ENCODE measurements at regions not wholly inside any gene's neighbourhood (a gene's known extent, or its start where the extent isn't known, plus 50 kb on each side); places are given as distances from the start of the nearest gene placed in this dataset.
"Not testable (repeated sequence)": the region's sequence is repeated elsewhere in the genome, so short reads cannot be mapped to it uniquely, and the experiment has no call there.

GRCh38 chr10:131532291-131532690, 220.8 kb upstream of the TCERG1L start:
- DNase-seq (ENCODE audit: low spot score) = no peak

DNA sequence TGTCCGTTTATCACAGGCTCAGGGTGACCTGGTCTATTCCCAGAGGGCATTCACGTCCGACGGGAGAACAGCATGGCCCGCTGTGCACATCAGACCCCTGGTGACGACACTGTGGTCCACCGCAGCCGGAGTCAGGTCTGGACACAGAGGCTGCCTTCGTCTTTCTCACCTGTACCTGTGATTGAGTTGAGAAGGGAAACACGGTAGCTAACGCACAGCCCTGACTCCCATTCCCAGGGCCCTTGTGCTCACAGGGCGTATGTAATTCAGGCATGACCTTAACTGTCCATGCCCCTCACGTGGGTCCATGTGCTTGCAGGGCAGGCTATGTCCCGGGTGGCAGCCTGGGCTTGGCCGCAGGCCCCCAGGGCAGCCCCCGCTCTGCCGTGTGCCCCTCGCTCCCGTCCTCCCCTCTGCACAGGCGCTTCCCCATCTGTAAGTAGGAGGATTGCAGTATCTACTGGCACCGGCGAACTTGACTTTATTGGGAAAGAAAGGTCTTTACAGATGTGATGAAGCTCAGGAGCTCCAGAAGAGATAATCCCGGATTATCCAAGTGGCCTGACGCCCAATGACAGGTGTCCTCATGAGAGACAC, 221.3 kb upstream of the TCERG1L start:
- DNase-seq (ENCODE audit: low spot score) = no peak

- no peak for DNase-seq (ENCODE audit: low spot score)
Observed at GRCh38 chr10:131533846-131534526, 222.5 kb upstream of the TCERG1L start.

DNA sequence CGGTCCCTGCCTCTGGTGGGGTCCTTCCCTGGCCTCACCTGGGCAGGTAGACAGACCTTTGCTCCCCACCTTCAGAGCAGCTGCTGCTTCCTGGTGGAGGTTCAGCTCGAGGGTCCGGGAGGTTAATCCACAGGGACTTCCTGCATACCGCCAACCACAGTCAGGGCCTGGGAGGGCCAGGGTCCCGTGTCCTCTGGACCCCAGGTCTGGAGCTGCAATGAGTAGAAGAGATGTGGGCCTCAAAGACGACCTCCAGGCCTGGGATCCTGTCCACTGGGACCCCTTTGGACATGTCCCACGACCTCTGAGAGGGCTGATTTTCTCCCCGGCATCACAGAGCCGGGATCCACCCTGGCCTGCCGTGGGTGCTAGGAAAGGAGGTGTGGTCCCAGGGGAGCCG, 223.3 kb upstream of the TCERG1L start:
- DNase-seq (ENCODE audit: low spot score) = no peak

GRCh38 chr10:131536676-131537075, 225.2 kb upstream of the TCERG1L start:
- no peak for DNase-seq (ENCODE audit: low spot score)

- no peak for DNase-seq (ENCODE audit: low spot score)
Observed at GRCh38 chr10:131537281-131537680, 225.8 kb upstream of the TCERG1L start.

DNA sequence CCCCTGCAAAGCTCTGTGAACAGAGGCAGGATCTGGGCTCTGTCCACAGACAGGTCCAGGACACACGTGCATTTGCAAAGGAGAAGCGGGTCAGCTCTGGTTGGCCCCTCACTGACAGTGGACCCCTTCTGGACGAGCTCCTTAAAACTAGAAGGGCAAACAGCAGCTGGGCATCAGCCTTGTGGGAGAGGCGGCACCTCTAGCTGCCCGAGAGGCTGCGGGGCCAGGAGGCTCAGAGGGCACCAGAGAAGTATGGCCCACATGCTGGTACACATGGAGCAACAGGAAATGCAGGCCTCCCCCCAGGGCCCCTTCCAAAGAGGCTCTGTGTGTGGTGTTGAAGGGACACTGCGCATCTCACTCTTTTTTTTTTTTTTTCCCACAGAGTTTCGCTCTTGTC, 233.0 kb upstream of the TCERG1L start:
- no peak for DNase-seq (ENCODE audit: low spot score)

GRCh38 chr10:131546086-131546810, 234.7 kb upstream of the TCERG1L start:
- no peak for DNase-seq (ENCODE audit: low spot score)

GRCh38 chr10:131547129-131547799, 235.7 kb upstream of the TCERG1L start:
- no peak for DNase-seq (ENCODE audit: low spot score)

- DNase-seq (ENCODE audit: low spot score) = no peak
Observed at GRCh38 chr10:131548176-131548575, 236.7 kb upstream of the TCERG1L start.

DNA sequence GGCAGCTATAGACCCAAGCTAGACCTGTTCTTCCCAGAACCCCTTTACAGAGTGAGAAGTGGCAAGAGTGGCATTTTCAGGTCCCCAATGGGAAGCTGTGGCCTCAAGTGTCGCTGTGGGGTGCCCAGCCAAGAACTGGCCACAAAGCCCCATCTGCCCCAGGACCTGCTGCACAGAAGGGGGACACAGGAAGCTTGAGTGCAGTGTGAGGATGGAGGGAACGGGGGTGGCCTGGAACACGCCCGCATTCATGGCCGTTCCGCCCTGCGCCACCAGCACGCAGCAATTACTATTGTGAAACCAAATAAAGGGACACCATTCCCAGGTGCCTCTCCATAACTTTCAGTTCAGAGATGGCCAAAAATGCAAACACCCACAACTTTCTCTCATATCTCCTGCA, 237.6 kb upstream of the TCERG1L start:
- DNase-seq (ENCODE audit: low spot score) = no peak

DNA sequence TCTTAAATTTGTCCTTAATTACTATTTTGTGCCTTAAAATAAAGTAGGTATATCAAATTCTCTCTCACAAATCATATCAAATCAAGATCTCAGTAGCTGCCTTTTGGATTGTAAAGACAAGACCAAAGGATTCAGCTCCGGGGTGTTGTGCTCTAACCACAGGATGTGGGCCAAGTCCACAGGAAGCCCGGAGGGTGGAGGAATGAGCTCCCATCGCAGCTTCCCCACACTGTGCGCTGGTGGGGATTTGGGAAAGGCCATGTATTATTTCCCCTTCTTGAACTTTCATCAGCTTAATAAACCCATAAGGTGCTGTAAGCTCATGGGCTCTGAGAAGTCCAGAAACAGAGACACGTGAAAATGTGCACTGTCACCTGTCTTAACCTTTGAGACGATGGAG, 241.6 kb upstream of the TCERG1L start:
- DNase-seq (ENCODE audit: low spot score) = no peak

DNA sequence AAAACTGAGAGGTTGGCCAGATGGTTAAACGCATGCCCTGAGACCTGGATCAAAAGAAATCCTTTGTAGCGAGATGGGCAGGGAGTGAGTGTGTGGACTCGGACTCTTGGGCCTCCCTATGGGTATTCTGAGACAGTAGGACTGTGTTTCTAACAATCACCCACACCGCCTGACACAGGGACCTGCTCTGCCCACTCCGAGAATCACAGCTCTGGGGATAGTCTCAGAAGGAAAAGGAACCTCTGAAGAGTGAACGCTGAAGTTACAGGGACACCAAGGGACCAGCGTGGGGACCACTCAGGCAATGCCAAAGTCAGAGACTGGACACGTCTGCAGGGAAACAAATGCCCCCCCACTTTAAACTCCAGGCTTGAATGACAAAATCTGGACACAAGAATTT, 242.1 kb upstream of the TCERG1L start:
- DNase-seq (ENCODE audit: low spot score) = no peak

GRCh38 chr10:131554821-131555220, 243.3 kb upstream of the TCERG1L start:
- no peak for DNase-seq (ENCODE audit: low spot score)

DNA sequence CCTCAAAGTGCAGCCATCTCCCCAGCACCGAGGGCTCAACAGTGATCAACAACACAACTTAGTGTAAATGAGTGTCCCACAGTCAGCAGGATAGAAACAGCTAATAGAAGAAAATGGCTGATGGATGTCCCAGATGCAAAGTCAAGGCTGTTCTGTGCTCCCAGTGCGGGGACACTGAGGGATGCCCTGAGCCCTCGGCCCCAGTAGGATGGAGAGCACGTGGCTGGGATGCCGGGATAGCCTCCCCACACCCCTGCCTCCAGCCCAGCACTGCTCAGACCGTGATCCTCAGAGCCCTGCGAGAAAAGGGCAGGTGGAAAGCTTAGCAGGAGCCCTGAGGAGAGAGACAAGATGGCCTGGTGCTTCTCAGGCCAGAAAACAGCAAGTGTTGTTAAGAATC, 243.9 kb upstream of the TCERG1L start:
- DNase-seq (ENCODE audit: low spot score) = no peak

DNA sequence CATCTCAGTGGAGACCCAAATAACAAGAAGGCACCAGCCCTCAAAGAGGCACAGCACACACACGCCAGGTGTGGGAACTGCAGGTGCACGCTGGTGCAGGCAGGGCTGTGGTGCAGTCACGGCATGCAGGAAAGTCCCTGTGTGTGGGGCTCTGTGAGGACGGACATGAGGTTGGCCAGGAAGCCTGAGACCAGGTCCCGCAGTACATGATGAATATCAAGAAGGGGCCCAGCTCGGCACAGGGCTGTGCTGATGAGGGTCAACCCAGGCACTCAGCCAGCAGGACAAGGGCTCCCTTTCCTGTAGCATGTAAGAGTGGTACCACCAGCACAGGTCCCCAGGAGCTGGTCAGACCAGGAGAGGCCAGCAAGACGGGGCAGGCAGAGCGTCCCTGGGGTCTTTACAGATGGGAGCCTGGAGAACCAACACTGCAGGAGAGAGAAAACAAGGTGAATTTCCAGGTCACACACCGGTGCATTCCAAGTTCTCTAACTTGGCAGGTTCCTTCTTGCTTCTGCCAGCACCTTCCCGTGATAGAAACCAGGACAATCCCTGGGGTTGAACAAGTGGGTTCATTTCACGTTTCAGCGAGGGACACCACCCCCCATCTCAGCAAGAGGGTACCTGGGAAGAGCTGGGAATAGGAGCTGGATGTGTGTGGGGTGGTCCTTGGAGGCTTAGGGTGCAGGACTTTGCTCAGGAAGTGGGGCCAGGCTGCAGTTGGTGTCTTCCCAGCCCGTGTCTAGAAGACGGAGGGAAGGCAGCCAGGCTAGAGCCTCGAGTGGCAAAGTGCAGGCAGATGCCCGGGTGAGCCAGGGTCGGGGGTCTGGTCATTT, 244.8 kb upstream of the TCERG1L start:
- no peak for DNase-seq (ENCODE audit: low spot score)

GRCh38 chr10:131556897-131557495, 245.5 kb upstream of the TCERG1L start:
- no peak for DNase-seq (ENCODE audit: low spot score)

DNA sequence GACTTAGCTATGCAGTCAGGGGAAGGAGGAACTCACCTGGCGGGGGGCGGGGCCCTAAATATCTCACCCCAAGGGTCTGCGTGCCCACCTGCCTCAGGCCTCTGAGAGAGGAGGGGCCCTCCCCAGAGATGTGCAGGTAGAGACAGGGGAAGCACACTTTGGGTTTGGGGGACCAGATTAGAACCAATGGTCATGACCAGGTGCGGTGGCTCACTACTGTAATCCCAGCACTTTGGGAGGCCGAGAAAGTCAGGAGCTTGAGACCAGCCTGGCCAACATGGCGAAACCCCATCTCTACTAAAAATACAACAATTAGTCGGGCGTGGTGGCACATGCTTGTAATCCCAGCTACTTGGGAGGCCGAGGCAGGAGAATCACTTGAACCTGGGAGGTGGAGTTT, 246.4 kb upstream of the TCERG1L start:
- not testable (repeated sequence) for DNase-seq (ENCODE audit: low spot score)

DNA sequence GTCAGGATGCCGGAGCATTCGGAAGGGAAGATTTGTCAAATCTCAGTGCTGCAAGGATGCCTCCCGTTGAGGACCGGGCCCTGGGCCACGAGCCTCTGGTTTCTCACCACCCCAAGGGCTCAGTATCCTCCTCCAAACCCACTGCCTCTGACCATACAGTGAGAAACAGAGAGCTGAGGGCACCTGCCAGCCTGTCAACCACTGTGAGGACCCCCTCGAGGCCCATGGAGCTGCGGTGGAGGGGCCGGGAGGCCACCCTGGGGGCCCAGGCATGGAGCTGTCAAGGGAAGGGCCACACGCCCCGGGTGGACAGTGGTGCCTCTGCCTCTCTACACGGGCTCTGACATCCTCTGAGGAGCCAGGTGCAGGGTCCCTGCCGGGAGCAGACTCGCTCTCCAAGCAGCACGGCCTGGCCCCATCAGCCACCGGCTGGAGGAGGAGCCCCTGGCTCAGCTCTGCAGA, 248.0 kb upstream of the TCERG1L start:
- no peak for DNase-seq (ENCODE audit: low spot score)

DNA sequence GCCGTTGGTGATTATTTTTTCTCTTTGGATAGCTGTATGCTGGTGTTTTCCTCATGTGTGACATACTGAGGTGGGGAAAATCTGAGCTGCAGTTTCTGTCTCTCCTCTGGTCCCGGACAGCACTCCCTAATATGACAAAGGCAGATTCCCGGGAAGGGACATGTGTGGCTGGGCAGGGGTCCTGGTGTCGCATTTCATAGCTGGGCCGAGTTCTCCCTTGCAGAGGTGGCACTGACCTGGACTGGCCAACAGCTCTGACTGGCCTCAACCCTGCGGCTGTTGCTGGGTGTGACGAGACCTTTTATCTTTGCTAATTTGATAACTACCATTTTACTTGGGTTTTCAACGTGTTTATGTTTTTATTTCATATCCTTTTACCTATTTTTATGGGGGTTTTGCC, 248.6 kb upstream of the TCERG1L start:
- no peak for DNase-seq (ENCODE audit: low spot score)

DNA sequence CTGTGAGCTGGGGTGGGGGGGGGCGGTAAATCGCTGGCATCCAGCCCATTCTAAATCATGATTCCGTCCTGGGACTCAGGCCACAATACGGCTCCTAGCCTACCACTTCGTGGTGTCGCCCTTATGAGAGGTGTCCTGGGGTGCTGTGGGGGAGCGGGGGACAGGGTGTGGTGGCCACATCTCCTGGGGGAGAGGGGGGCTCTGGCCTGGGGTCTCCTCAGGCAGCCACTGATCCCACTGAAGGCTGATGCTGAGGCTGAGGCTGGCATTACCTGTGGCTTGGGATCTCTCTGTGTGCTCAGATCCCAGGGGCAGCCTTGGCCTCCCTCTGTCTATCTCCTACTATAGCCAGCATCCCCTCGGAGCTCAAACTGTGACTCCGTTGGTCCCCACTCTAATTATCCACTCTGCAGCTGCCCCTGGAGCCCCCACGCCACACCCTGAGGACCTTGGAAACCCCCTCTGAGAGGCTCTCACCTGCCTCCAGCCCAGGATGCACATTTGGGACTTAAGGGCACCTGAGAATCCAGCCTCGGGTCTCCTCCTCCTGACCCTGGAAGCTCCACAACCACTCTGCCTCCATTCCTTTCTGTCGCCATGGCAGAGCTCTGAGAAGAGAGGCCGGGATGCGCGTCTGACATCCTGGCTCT, 249.3 kb upstream of the TCERG1L start:
- DNase-seq (ENCODE audit: low spot score) = no peak

Data from H4 (cell line).